IMR-90 (cell line): ENCODE measurements at regions not wholly inside any gene's neighbourhood (a gene's known extent, or its start where the extent isn't known, plus 50 kb on each side); places are given as distances from the start of the nearest gene placed in this dataset.

Source experiments
- ATAC-seq: fragments of 200-7000 bp; cut with Tn5 transposase; 2 replicates; pipeline ENCODE4 v1.9.1; 2020; ENCODE audit warnings: low read depth, mild to moderate bottlenecking, moderate library complexity
- BruUV-seq: library from RNA; stranded (reverse); fragments of 400-500 nt; replicated peaks from 2 replicates; lab custom pipeline; 2021; lab: Mats Ljungman, UMichigan
- CTCF ChIA-PET: fragments of 300-600 bp; formaldehyde crosslinking; extraction: SDS; loops from one replicate; lab custom pipeline; 2021; ENCODE audit warnings: antibody characterized with exemption; lab: Yijun Ruan, JAX
- POLR2A ChIA-PET: fragments of 300-600 bp; sonication (Branson Sonifier 250); formaldehyde crosslinking; loops from one replicate; lab custom pipeline; 2022; ENCODE audit warnings: antibody characterized with exemption; ENCODE audit not compliant: unreplicated experiment; lab: Charles Lee
- DNase-seq: peaks from one replicate; pipeline ENCODE4 v3.0.0; 2013
- H2AFZ ChIP-seq: replicated peaks from 2 replicates; pipeline ENCODE3; 2013; ENCODE audit warnings: low read length, mild to moderate bottlenecking; ENCODE audit not compliant: poor library complexity
- H2AK5ac ChIP-seq: 2 replicates; pipeline ENCODE4 v1.6.1; 2013; ENCODE audit warnings: low read depth, low read length, inconsistent platforms
- H2AK9ac ChIP-seq: replicated peaks from 2 replicates; pipeline ENCODE3; 2013; ENCODE audit warnings: mild to moderate bottlenecking, low read depth, low read length, moderate library complexity; ENCODE audit not compliant: poor library complexity
- H2BK120ac ChIP-seq: 2 replicates; pipeline ENCODE4 v1.6.1; 2013; ENCODE audit warnings: low read depth, low read length, inconsistent platforms
- H2BK15ac ChIP-seq: 3 replicates; pipeline ENCODE4 v1.6.1; 2013; ENCODE audit warnings: low read depth, low read length, inconsistent platforms
- H2BK20ac ChIP-seq: 2 replicates; pipeline ENCODE4 v1.6.1; 2013; ENCODE audit warnings: low read depth, mild to moderate bottlenecking, inconsistent platforms, low read length, moderate library complexity
- H2BK5ac ChIP-seq: 2 replicates; pipeline ENCODE4 v1.6.1; 2013; ENCODE audit warnings: mild to moderate bottlenecking, low read depth, low read length, inconsistent platforms; ENCODE audit not compliant: poor library complexity, severe bottlenecking
- H3K14ac ChIP-seq: replicated peaks from 2 replicates; pipeline ENCODE4 v1.6.1; 2013; ENCODE audit warnings: low read depth, low read length, inconsistent platforms
- H3K18ac ChIP-seq: 2 replicates; pipeline ENCODE4 v1.6.1; 2013; ENCODE audit warnings: low read depth, low read length, control low read depth
- H3K23ac ChIP-seq: 2 replicates; pipeline ENCODE4 v1.6.1; 2013; ENCODE audit warnings: low read depth, low read length, inconsistent platforms
- H3K27ac ChIP-seq: 2 replicates; pipeline ENCODE4 v1.5.1; 2013; ENCODE audit warnings: mild to moderate bottlenecking, control low read depth, low read length; ENCODE audit not compliant: insufficient read depth
- H3K27me3 ChIP-seq: 2 replicates; pipeline ENCODE4 v1.6.1; 2013; ENCODE audit warnings: low read length; ENCODE audit not compliant: control insufficient read depth, insufficient read depth
- H3K36me3 ChIP-seq: 2 replicates; pipeline ENCODE4 v1.6.1; 2013; ENCODE audit warnings: low read length, mixed read lengths; ENCODE audit not compliant: control insufficient read depth, insufficient read depth
- H3K4ac ChIP-seq: 2 replicates; pipeline ENCODE4 v1.6.1; 2013; ENCODE audit warnings: low read depth, low read length, inconsistent platforms
- H3K4me1 ChIP-seq: 2 replicates; pipeline ENCODE4 v1.6.1; 2013; ENCODE audit warnings: low read length, mixed read lengths; ENCODE audit not compliant: control insufficient read depth, insufficient read depth
- H3K4me2 ChIP-seq: 2 replicates; pipeline ENCODE4 v1.6.1; 2013; ENCODE audit warnings: low read depth, mild to moderate bottlenecking, control low read depth, low read length, moderate library complexity
- H3K4me3 ChIP-seq: 2 replicates; pipeline ENCODE4 v1.5.1; 2013; ENCODE audit warnings: low read depth, mild to moderate bottlenecking, control low read depth, low read length, moderate library complexity; ENCODE audit not compliant: insufficient read depth
- H3K56ac ChIP-seq: 2 replicates; pipeline ENCODE4 v1.6.1; 2013; ENCODE audit warnings: low read length, inconsistent platforms; ENCODE audit not compliant: insufficient read depth; ENCODE audit errors: extremely low read depth
- H3K79me1 ChIP-seq, 2 experiments: 2 replicates each; pipeline ENCODE4 v1.6.1; 2013; ENCODE audit warnings: low read length in 2 of 2, inconsistent platforms in 1 of 2, low read depth in 1 of 2
- H3K9ac ChIP-seq: 2 replicates; pipeline ENCODE4 v1.6.1; 2013; ENCODE audit warnings: low read depth, low read length, control low read depth
- H3K9me1 ChIP-seq: 2 replicates; pipeline ENCODE4 v1.6.1; 2013; ENCODE audit warnings: low read length, inconsistent platforms; ENCODE audit not compliant: insufficient read depth
- H3K9me3 ChIP-seq: 2 replicates; pipeline ENCODE4 v1.6.1; 2013; ENCODE audit warnings: low read length; ENCODE audit not compliant: control insufficient read depth, insufficient read depth
- H4K20me1 ChIP-seq: 2 replicates; pipeline ENCODE4 v1.6.1; 2013; ENCODE audit warnings: low read length, inconsistent platforms; ENCODE audit not compliant: insufficient read depth
- H4K5ac ChIP-seq: 2 replicates; pipeline ENCODE4 v1.6.1; 2013; ENCODE audit warnings: mild to moderate bottlenecking, low read depth, low read length, control low read depth
- H4K8ac ChIP-seq, 2 experiments: 2 replicates each; pipeline ENCODE4 v1.6.1; 2013; ENCODE audit warnings: low read depth in 2 of 2, low read length in 2 of 2, control low read depth in 1 of 2, inconsistent platforms in 1 of 2
- H4K91ac ChIP-seq: 2 replicates; pipeline ENCODE4 v1.6.1; 2013; ENCODE audit warnings: low read depth, low read length, inconsistent platforms; ENCODE audit not compliant: insufficient read depth
- BHLHE40 ChIP-seq: fragments of 150-350 bp; IDR thresholded peaks from 2 replicates; pipeline ENCODE4 v1.6.1; 2016; ENCODE audit warnings: mild to moderate bottlenecking, low read depth, low read length
- CEBPB ChIP-seq: IDR thresholded peaks from 2 replicates; pipeline ENCODE4 v1.6.1; 2012; ENCODE audit warnings: low read depth, low read length, improper control_type of control experiment
- CHD1 ChIP-seq: IDR thresholded peaks from 2 replicates; pipeline ENCODE4 v1.6.1; 2012; ENCODE audit warnings: low read depth, low read length, improper control_type of control experiment
- FOS ChIP-seq: fragments of 150-350 bp; IDR thresholded peaks from 2 replicates; pipeline ENCODE4 v1.6.1; 2016; ENCODE audit warnings: low read depth, low read length
- MAFK ChIP-seq: IDR thresholded peaks from 2 replicates; pipeline ENCODE4 v1.6.1; 2012; ENCODE audit warnings: low read depth, low read length, improper control_type of control experiment
- MAZ ChIP-seq: IDR thresholded peaks from 2 replicates; pipeline ENCODE4 v1.6.1; 2012; ENCODE audit warnings: low read depth, mild to moderate bottlenecking, low read length, improper control_type of control experiment, moderate library complexity, borderline replicate concordance
- MXI1 ChIP-seq: IDR thresholded peaks from 2 replicates; pipeline ENCODE4 v1.6.1; 2012; ENCODE audit warnings: low read depth, mild to moderate bottlenecking, low read length, moderate library complexity, borderline replicate concordance
- NFE2L2 ChIP-seq: fragments of 150-350 bp; IDR thresholded peaks from 2 replicates; pipeline ENCODE4 v1.6.1; 2016; ENCODE audit warnings: low read depth, mild to moderate bottlenecking, low read length
- POLR2A ChIP-seq: IDR thresholded peaks from 2 replicates; pipeline ENCODE4 v1.6.1; 2012; ENCODE audit warnings: mild to moderate bottlenecking, low read depth, low read length
- RAD21 ChIP-seq: IDR thresholded peaks from 2 replicates; pipeline ENCODE4 v1.6.1; 2012; ENCODE audit warnings: low read length, improper control_type of control experiment
- RFX5 ChIP-seq: IDR thresholded peaks from 2 replicates; pipeline ENCODE4 v1.8.0; 2012; ENCODE audit warnings: low read depth, mild to moderate bottlenecking, low read length, moderate library complexity
- SMC3 ChIP-seq: fragments of 150-350 bp; IDR thresholded peaks from 2 replicates; pipeline ENCODE4 v1.6.1; 2016; ENCODE audit warnings: low read depth, mild to moderate bottlenecking, antibody characterized with exemption, low read length, moderate library complexity
- WGBS, 2 experiments: methylation state at CpG; one replicate each; pipeline versions ENCODE4 v1.1.5 to v1.1.7; 2013; ENCODE audit warnings: missing lambda C conversion rate in 2 of 2; ENCODE audit not compliant: insufficient read length in 1 of 2; ENCODE audit errors: extremely low coverage in 2 of 2; 5-methylcytosine and 5-hydroxymethylcytosine counted together
- dilution Hi-C: fragments of 300-500 bp; cut with HindIII; formaldehyde crosslinking; loops from one replicate; pipeline ENCODE4 v1.14.3; 2018; ENCODE audit warnings: low sequenced_read_pairs; ENCODE audit not compliant: unreplicated experiment
- in situ Hi-C: fragments of 300-500 bp; cut with MboI; formaldehyde crosslinking; loops from 3 replicates; pipeline ENCODE4 v1.14.3; 2019; ENCODE audit warnings: low sequenced_read_pairs, inconsistent platforms, mixed read lengths
- intact Hi-C: fragments of 100-400 bp; cut with micrococcal nuclease; formaldehyde crosslinking; loops from 2 replicates; pipeline ENCODE4 v1.10.0; 2022
- TF ChIP-seq, protein P1 (sequence below): fragments of 150-350 bp; IDR thresholded peaks from 2 replicates; pipeline ENCODE4 v1.6.1; 2017; ENCODE audit warnings: mild to moderate bottlenecking, antibody characterized with exemption, low read length, low read depth
- TF ChIP-seq, protein P2 (sequence below): conservative IDR thresholded peaks from 2 replicates; pipeline ENCODE4 v1.5.1; 2012; ENCODE audit warnings: mild to moderate bottlenecking, low read depth, low read length, improper control_type of control experiment
- TF ChIP-seq, protein P3 (sequence below): fragments of 150-350 bp; IDR thresholded peaks from 2 replicates; pipeline ENCODE4 v1.6.1; 2016; ENCODE audit warnings: low read depth, mild to moderate bottlenecking, low read length, moderate library complexity, borderline replicate concordance

DNA sequence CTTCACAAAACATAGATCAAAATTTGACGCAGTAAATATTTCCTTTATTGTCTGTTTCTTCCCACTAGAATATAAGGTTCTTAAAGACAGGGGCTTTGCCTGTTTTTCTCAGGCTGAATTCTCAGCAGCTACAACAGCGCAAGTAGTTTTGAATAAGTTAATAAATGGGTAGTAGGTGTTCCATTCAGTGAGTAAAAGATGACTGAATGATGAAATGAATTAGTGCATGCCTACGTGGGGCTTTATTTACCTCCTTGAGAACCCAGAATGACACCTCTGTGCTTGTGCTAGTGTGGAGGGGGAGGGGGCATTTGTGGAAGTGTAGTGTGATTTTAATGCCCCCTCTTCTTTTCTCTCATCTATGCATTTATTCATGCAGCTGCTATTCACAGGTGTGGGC is 278.9 kb downstream of the FBXW7 start:
- ATAC-seq (no peak), DNase-seq (no peak)
- no TSS peak for BruUV-seq
- Histone ChIP-seq H4K5ac (peak overlapping the region; percentile 81; the same call in 1 of the 2 replicates), H2AK9ac (no peak overlapping the region), H3K4me2 (no peak overlapping the region), H4K8ac (peak overlapping the region; percentile 32 to 71; a peak in 2 of 4 replicates), H4K20me1 (no peaks in the 10 kb centered on the region), H3K4ac (peak overlapping the region; percentile 23), H3K36me3 (no peaks in the 10 kb centered on the region), H2BK5ac (no peak overlapping the region), H3K14ac (no peak overlapping the region), H2AFZ (no peak overlapping the region), H3K9ac (no peak overlapping the region), H3K18ac (peak overlapping the region; percentile 37; the same call in 1 of the 2 replicates), H2BK15ac (no peak overlapping the region; the same call in 2 of the 3 replicates), H3K79me1 (no peaks in the 10 kb centered on the region), H3K56ac (no peak overlapping the region), H4K91ac (no peak overlapping the region), H3K4me1 (peaks cover 18% of the 10 kb centered on the region), H3K27ac (no peak overlapping the region), H3K9me1 (peaks cover 16% of the 10 kb centered on the region; the same call in 1 of the 2 replicates), H2BK20ac (0 out of 2 replicates have a peak overlapping the region, but pooled peaks have one; percentile 20), H2AK5ac (no peak overlapping the region; the same call in 1 of the 2 replicates), H3K9me3 (no peaks in the 10 kb centered on the region), H3K4me3 (no peak overlapping the region), H3K23ac (no peak overlapping the region), H3K27me3 (no peaks in the 10 kb centered on the region), H2BK120ac (peak overlapping the region; percentile 99; the same call in 1 of the 2 replicates)
- ChIA-PET POLR2A (no interaction called here), CTCF (no interaction called here)
- dilution Hi-C loops = no loop called here
- in situ Hi-C loops = no loop called here
- WGBS, 2 experiments = 100% methylated on average over 1 of the region's 3 CpGs; no CpG with 5 or more reads in 1 of the 2 experiments
- intact Hi-C loops = loop anchor here (5.0 kb wide), 1 partner anchor 220 kb away; no protein-coding TSS in a partner anchor
- TF ChIP-seq NFE2L2 (no peak), FOS (no peak), CEBPB (no peak), RFX5 (no peak), POLR2A (no peak), CHD1 (no peak), MXI1 (no peak), BHLHE40 (no peak), RAD21 (no peak), SMC3 (no peak), MAFK (no peak), MAZ (no peak)
- TF ChIP-seq, protein P1, sequence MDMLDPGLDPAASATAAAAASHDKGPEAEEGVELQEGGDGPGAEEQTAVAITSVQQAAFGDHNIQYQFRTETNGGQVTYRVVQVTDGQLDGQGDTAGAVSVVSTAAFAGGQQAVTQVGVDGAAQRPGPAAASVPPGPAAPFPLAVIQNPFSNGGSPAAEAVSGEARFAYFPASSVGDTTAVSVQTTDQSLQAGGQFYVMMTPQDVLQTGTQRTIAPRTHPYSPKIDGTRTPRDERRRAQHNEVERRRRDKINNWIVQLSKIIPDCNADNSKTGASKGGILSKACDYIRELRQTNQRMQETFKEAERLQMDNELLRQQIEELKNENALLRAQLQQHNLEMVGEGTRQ = no peak
- TF ChIP-seq, protein P2, sequence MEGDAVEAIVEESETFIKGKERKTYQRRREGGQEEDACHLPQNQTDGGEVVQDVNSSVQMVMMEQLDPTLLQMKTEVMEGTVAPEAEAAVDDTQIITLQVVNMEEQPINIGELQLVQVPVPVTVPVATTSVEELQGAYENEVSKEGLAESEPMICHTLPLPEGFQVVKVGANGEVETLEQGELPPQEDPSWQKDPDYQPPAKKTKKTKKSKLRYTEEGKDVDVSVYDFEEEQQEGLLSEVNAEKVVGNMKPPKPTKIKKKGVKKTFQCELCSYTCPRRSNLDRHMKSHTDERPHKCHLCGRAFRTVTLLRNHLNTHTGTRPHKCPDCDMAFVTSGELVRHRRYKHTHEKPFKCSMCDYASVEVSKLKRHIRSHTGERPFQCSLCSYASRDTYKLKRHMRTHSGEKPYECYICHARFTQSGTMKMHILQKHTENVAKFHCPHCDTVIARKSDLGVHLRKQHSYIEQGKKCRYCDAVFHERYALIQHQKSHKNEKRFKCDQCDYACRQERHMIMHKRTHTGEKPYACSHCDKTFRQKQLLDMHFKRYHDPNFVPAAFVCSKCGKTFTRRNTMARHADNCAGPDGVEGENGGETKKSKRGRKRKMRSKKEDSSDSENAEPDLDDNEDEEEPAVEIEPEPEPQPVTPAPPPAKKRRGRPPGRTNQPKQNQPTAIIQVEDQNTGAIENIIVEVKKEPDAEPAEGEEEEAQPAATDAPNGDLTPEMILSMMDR = no peak
- TF ChIP-seq, protein P3, sequence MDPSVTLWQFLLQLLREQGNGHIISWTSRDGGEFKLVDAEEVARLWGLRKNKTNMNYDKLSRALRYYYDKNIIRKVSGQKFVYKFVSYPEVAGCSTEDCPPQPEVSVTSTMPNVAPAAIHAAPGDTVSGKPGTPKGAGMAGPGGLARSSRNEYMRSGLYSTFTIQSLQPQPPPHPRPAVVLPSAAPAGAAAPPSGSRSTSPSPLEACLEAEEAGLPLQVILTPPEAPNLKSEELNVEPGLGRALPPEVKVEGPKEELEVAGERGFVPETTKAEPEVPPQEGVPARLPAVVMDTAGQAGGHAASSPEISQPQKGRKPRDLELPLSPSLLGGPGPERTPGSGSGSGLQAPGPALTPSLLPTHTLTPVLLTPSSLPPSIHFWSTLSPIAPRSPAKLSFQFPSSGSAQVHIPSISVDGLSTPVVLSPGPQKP = no peak
